Breast epithelium (tissue), 4 donors: ENCODE measurements at regions not wholly inside any gene's neighbourhood (a gene's known extent, or its start where the extent isn't known, plus 50 kb on each side); places are given as distances from the start of the nearest gene placed in this dataset.

ENCODE experiments used
- DNase-seq, 2 donors: peaks; one replicate each; pipeline ENCODE4 v3.0.0-alpha.2; 2019; ENCODE audit warnings: low spot score in 2 of 2
- H3K27ac ChIP-seq, 2 donors: fragments of 200-600 bp; sonication (generic) in 1 of 2; one replicate each; pipeline ENCODE4 v1.5.1; 2016 to 2019; ENCODE audit warnings: mild to moderate bottlenecking in 1 of 2
- H3K27me3 ChIP-seq, 2 donors: fragments of 200-600 bp; sonication (generic) in 1 of 2; one replicate each; pipeline versions ENCODE4 v1.5.1 to v1.6.0; 2017 to 2019; ENCODE audit warnings: control low read depth in 1 of 2, mild to moderate bottlenecking in 1 of 2
- H3K36me3 ChIP-seq: fragments of 200-600 bp; one replicate; pipeline ENCODE4 v1.5.1; 2019
- H3K4me1 ChIP-seq, 2 donors: fragments of 200-600 bp; sonication (generic); one replicate each; pipeline ENCODE4 v1.5.1; 2016 to 2019; ENCODE audit warnings: control low read depth in 1 of 2
- H3K4me3 ChIP-seq, 3 donors: fragments of 200-600 bp; sonication (generic); 1 replicate in 2 of 3; 2 replicates in 1 of 3; pipeline ENCODE4 v1.5.1; 2016 to 2019; ENCODE audit warnings: mild to moderate bottlenecking in 3 of 3, moderate library complexity in 2 of 3
- H3K9me3 ChIP-seq, 2 donors: fragments of 200-600 bp; sonication (generic) in 1 of 2; one replicate each; pipeline ENCODE4 v1.5.1; 2016 to 2019; ENCODE audit warnings: control low read depth in 1 of 2
- CTCF ChIP-seq, 3 donors: fragments of 450-650 bp; IDR thresholded peaks; one replicate each; pipeline ENCODE4 v1.5.1; 2016 to 2017; ENCODE audit warnings: antibody characterized with exemption in 3 of 3, mild to moderate bottlenecking in 3 of 3, moderate library complexity in 3 of 3
- POLR2A ChIP-seq: fragments of 450-650 bp; IDR thresholded peaks from one replicate; pipeline ENCODE4 v1.6.1; 2016; ENCODE audit warnings: antibody characterized with exemption, mild to moderate bottlenecking, moderate library complexity
- POLR2AphosphoS5 ChIP-seq, 3 donors: sonication (generic); formaldehyde crosslinking; IDR thresholded peaks; one replicate each; pipeline ENCODE4 v1.6.1; 2017; ENCODE audit warnings: antibody characterized with exemption in 3 of 3
- intact Hi-C: fragments of 100-400 bp; cut with DNase I; formaldehyde crosslinking; loops from one replicate; pipeline ENCODE4 v1.15.1; 2023; ENCODE audit warnings: low total_unique reads

GRCh38 chr22:22185217-22185616, 59.4 kb upstream of the VPREB1 start:
- intact Hi-C loops = no loop called here
- DNase-seq = no peak
- Histone ChIP-seq H3K27me3 (peaks cover 0 to 13% of the 10 kb centered on the region in 2 donors), H3K9me3 (no peaks in the 10 kb centered on the region), H3K4me3 (no peak overlapping the region), H3K27ac (no peak overlapping the region), H3K4me1 (no peaks in the 10 kb centered on the region), H3K36me3 (no peaks in the 10 kb centered on the region)
- TF ChIP-seq CTCF (IDR thresholded peaks at IDR 0.05) = no peak
- TF ChIP-seq POLR2AphosphoS5 (IDR thresholded peaks at IDR 0.05) = no peak
- TF ChIP-seq POLR2A = no peak

GRCh38 chr22:22184277-22184807, 60.2 kb upstream of the VPREB1 start:
- no peaks in the 10 kb centered on the region for H3K36me3 ChIP-seq
- no peaks in the 10 kb centered on the region for H3K9me3 ChIP-seq
- peaks cover 0 to 13% of the 10 kb centered on the region in 2 donors for H3K27me3 ChIP-seq
- TF ChIP-seq POLR2AphosphoS5 (IDR thresholded peaks at IDR 0.05) (no peak), CTCF (IDR thresholded peaks at IDR 0.05) (no peak), POLR2A (no peak)
- no peak for DNase-seq
- no peaks in the 10 kb centered on the region for H3K4me1 ChIP-seq
- intact Hi-C loops = no loop called here
- H3K4me3 ChIP-seq = no peak overlapping the region
- no peak overlapping the region for H3K27ac ChIP-seq

- Histone ChIP-seq H3K36me3 (no peaks in the 10 kb centered on the region), H3K9me3 (no peaks in the 10 kb centered on the region), H3K27me3 (peaks cover 0 to 13% of the 10 kb centered on the region in 2 donors), H3K4me3 (no peak overlapping the region), H3K27ac (no peak overlapping the region), H3K4me1 (no peaks in the 10 kb centered on the region)
- no peak for DNase-seq
- intact Hi-C loops = no loop called here
- TF ChIP-seq CTCF (IDR thresholded peaks at IDR 0.05) (no peak), POLR2A (no peak), POLR2AphosphoS5 (IDR thresholded peaks at IDR 0.05) (no peak)
Measured at GRCh38 chr22:22182990-22183264, 61.7 kb upstream of the VPREB1 start.

GRCh38 chr22:22182218-22182989, 62.2 kb upstream of the VPREB1 start:
- no peaks in the 10 kb centered on the region for H3K4me1 ChIP-seq

More at GRCh38 chr22:22182218-22182989, 62.2 kb upstream of the VPREB1 start:
- TF ChIP-seq POLR2A = no peak
- TF ChIP-seq CTCF (IDR thresholded peaks at IDR 0.05) = no peak
- TF ChIP-seq POLR2AphosphoS5 (IDR thresholded peaks at IDR 0.05) = no peak
- peaks cover 0 to 13% of the 10 kb centered on the region in 2 donors for H3K27me3 ChIP-seq
- H3K36me3 ChIP-seq = no peaks in the 10 kb centered on the region
- H3K9me3 ChIP-seq = no peaks in the 10 kb centered on the region
- H3K4me3 ChIP-seq = no peak overlapping the region
- no peak for DNase-seq
- no peak overlapping the region for H3K27ac ChIP-seq
- intact Hi-C loops = no loop called here
